AG04450 (cell line): ENCODE measurements at regions not wholly inside any gene's neighbourhood (a gene's known extent, or its start where the extent isn't known, plus 50 kb on each side); places are given as distances from the start of the nearest gene placed in this dataset.

Experiments
- CTCF ChIA-PET: fragments of 300-600, 350-600 bp; formaldehyde crosslinking; extraction: SDS; loops from one replicate; lab custom pipeline; 2022; ENCODE audit warnings: antibody characterized with exemption, inconsistent platforms; lab: Charles Lee
- POLR2A ChIA-PET: fragments of 350-600 bp; formaldehyde crosslinking; extraction: SDS; loops from one replicate; lab custom pipeline; 2021; ENCODE audit warnings: antibody characterized with exemption, inconsistent platforms; lab: Yijun Ruan, JAX
- DNase-seq: peaks from one replicate; pipeline ENCODE4 v3.0.0-alpha.2; 2011; ENCODE audit warnings: low read depth, low spot score
- H3K27ac ChIP-seq: one replicate; pipeline ENCODE4 v1.5.1; 2012; ENCODE audit warnings: low read depth, low read length, control low read depth
- H3K27me3 ChIP-seq: one replicate; pipeline ENCODE4 v1.6.0; 2012; ENCODE audit warnings: low read length; ENCODE audit not compliant: control insufficient read depth, insufficient read depth
- H3K4me3 ChIP-seq: 2 replicates; pipeline ENCODE4 v1.5.1; 2011; ENCODE audit warnings: mild to moderate bottlenecking, low read depth, low read length, control low read depth
- H3K9me3 ChIP-seq: 2 replicates; pipeline ENCODE4 v1.5.1; 2012; ENCODE audit warnings: low read length; ENCODE audit not compliant: control insufficient read depth, insufficient read depth
- CTCF ChIP-seq: IDR thresholded peaks from 2 replicates; pipeline ENCODE4 v1.5.1; 2011; ENCODE audit warnings: low read depth, low read length, control low read depth, inconsistent platforms

GRCh38 chr7:155945670-155946325 is 133.5 kb upstream of the SHH start:
- Histone ChIP-seq H3K27me3 (no peaks in the 10 kb centered on the region), H3K9me3 (peaks cover 28% of the 10 kb centered on the region), H3K4me3 (no peak overlapping the region), H3K27ac (no peak overlapping the region)
- POLR2A ChIA-PET = no interaction called here
- CTCF ChIA-PET = no interaction called here
- TF ChIP-seq CTCF = no peak
- DNase-seq = no peak

- H3K27ac ChIP-seq = no peak overlapping the region
- no peak for TF ChIP-seq CTCF
- POLR2A ChIA-PET = no interaction called here
- no peak for DNase-seq
- CTCF ChIA-PET = no interaction called here
- no peaks in the 10 kb centered on the region for H3K27me3 ChIP-seq
- H3K4me3 ChIP-seq = no peak overlapping the region
- peaks cover 27% of the 10 kb centered on the region for H3K9me3 ChIP-seq
Measured at GRCh38 chr7:155944901-155945300, 132.6 kb upstream of the SHH start.

- no peaks in the 10 kb centered on the region for H3K27me3 ChIP-seq
- DNase-seq = no peak
- H3K4me3 ChIP-seq = no peak overlapping the region
- CTCF ChIA-PET = no interaction called here
- no peak for TF ChIP-seq CTCF
- H3K9me3 ChIP-seq = peaks cover 25% of the 10 kb centered on the region
- no peak overlapping the region for H3K27ac ChIP-seq
- POLR2A ChIA-PET = no interaction called here
Measured at GRCh38 chr7:155943251-155943899, 131.1 kb upstream of the SHH start.

GRCh38 chr7:155942226-155942950 is 130.1 kb upstream of the SHH start:
- Histone ChIP-seq H3K4me3 (no peak overlapping the region), H3K27me3 (no peaks in the 10 kb centered on the region), H3K27ac (no peak overlapping the region), H3K9me3 (peaks cover 24% of the 10 kb centered on the region)
- POLR2A ChIA-PET = no interaction called here
- CTCF ChIA-PET = no interaction called here
- no peak for TF ChIP-seq CTCF
- no peak for DNase-seq

- POLR2A ChIA-PET = no interaction called here
- H3K9me3 ChIP-seq = peaks cover 27% of the 10 kb centered on the region
- H3K27ac ChIP-seq = no peak overlapping the region
- H3K4me3 ChIP-seq = no peak overlapping the region
- CTCF ChIA-PET = no interaction called here
- no peak for DNase-seq
- H3K27me3 ChIP-seq = no peaks in the 10 kb centered on the region
- no peak for TF ChIP-seq CTCF
Measured at GRCh38 chr7:155941688-155942087, 129.4 kb upstream of the SHH start.
